GM19395 (cell line): ENCODE measurements at regions not wholly inside any gene's neighbourhood (a gene's known extent, or its start where the extent isn't known, plus 50 kb on each side); places are given as distances from the start of the nearest gene placed in this dataset.
A peak's percentile ranks its signal among the peaks of the same experiment; 100 is the strongest.
"Not testable (repeated sequence)": the region's sequence is repeated elsewhere in the genome, so short reads cannot be mapped to it uniquely, and the experiment has no call there.

Source experiments
- ATAC-seq: cut with Tn5 transposase; IDR thresholded peaks from one replicate; pipeline ENCODE4 v1.9.1; 2021; ENCODE audit warnings: mild to moderate bottlenecking, moderate library complexity; ENCODE audit not compliant: unreplicated experiment

- ATAC-seq: no peak
Observed at GRCh38 chr2:193480187-193480586, 1285.5 kb upstream of the TMEFF2 start.

DNA sequence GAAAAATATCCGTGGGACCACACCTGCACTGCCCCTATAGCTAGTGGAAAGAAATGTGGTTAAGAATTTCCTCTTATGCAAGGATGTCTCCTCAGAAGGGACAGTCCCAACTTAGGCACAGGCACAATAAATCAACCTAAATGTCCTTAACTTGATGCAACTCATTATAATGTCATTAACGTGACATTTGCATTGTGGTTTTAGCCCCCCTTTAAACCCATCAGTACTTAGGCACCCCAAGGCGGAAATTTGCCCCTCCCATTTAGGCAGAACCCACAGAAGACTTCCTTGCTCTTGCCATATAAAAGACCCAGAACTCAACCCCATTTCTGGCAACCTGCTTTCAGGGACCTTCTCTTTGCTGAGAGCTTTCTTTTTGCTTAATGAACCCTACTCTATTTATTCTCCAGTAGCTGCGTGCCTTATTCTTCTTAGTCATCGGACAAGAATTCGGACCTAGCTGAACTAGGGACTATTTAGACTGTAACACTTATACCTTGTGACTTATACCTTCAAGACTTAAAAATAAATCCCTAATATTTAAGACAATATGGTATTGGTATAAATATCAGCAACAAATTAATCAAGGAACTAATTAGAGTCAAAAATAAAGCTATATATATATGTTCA lies 1281.6 kb upstream of the TMEFF2 start:
- peak; percentile 54 for ATAC-seq

DNA sequence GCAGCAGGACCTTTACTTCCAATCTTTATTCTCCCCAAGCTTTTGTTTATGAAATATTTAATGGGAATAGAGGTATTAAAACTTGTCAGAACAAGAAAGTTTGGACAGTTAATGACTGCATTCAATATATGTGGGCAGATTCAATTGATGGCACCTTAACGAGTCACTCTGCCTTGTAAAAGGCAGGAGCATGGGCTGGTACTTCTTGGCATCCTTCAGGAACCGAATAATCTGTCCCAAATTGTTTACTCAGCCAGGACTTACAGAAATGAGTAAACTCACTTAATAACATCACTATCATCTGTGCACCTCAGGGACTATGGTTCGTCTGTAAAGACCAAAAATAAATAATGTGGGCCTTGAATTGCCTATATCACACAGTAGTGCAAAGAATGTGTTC lies 1280.3 kb upstream of the TMEFF2 start:
- ATAC-seq: no peak

GRCh38 chr2:193469251-193469650 lies 1274.5 kb upstream of the TMEFF2 start:
- ATAC-seq: no peak

- ATAC-seq: no peak
Observed at GRCh38 chr2:193467276-193467987, 1272.7 kb upstream of the TMEFF2 start.

DNA sequence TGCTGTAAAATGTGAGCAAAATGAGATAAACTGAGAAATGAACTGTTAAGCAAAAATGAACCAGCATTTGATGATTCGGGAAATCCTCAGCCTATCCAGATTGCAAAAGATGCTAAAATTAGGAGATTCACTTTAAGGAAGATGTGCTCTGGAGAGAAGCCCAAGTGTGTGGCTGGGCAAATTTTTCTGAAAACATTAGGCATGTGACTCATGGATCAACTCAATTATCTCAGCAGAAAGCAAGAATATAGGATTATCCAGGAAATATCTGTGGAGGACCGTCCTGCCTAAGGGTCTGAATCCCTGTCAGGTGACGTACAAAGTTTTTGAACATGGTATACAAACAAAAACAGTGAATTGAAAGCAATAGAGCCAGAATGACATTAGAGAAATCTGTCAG lies 1268.3 kb upstream of the TMEFF2 start:
- no peak for ATAC-seq

DNA sequence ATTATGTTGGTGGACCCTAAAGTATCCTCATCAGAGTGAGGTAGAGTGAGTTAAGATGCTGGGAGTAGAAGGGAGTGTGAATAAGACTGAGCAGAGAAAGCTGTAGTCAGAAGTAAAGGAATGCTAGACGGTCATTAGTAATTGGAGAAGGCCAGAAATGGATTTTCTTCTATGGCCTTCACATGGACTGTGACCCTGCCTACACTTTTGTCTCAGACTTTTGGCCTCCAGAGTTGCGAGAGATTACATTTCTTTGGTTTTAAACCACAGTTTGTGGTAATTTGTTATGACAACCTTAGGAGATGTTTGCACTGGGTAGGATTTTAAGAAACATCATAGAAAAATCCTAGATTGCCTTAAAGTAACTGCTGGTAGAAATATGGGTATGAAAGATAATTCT lies 1267.7 kb upstream of the TMEFF2 start:
- ATAC-seq: no peak

GRCh38 chr2:193461431-193461934 lies 1266.8 kb upstream of the TMEFF2 start:
- peak; percentile 66 for ATAC-seq

DNA sequence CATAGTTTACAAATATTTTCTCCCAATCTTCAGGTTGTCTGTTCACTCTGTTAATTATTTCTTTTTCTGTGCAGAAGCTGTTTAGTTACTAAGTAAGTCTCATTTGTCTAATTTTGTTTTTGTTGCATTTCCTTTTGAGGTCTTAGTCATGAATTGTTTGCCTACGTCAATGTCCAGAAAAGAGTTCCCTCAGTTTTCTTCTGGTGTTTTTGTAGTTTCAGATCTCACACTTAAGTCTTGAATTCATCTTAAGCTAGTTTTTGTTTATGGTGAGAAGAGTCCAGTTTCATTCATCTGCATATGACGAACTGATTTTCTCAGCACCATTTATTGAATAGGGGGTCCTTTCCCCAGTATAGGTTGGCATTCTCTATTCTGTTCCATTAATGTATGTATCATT lies 1252.2 kb upstream of the TMEFF2 start:
- no peak for ATAC-seq

GRCh38 chr2:193442293-193442692 lies 1247.6 kb upstream of the TMEFF2 start:
- no peak for ATAC-seq

DNA sequence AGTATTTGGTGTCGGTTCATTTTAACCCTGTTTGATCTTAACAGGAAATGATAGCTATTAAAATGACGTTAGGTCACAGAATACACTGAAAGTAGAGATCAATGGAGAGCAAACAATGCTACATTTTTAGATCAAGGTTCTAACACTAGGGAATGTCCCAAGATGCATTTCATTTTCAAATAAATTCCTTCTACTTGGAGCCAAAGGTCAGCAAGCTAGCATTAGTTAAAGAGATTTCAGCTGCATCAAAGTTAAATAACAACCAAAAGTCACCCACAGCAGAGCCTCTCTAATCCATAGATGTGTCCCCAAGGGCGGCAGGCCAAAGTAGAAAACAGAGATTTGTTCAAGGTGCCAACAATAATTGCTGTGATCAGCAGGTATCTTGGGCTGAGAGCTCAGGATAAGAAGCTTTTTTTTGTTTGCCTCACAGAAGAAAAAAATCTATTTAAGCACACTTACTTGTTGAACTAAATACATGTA lies 1233.6 kb upstream of the TMEFF2 start:
- ATAC-seq: no peak

- not testable (repeated sequence) for ATAC-seq
Observed at GRCh38 chr2:193412368-193412767, 1217.6 kb upstream of the TMEFF2 start.

GRCh38 chr2:193409951-193410350 lies 1215.2 kb upstream of the TMEFF2 start:
- no peak for ATAC-seq

DNA sequence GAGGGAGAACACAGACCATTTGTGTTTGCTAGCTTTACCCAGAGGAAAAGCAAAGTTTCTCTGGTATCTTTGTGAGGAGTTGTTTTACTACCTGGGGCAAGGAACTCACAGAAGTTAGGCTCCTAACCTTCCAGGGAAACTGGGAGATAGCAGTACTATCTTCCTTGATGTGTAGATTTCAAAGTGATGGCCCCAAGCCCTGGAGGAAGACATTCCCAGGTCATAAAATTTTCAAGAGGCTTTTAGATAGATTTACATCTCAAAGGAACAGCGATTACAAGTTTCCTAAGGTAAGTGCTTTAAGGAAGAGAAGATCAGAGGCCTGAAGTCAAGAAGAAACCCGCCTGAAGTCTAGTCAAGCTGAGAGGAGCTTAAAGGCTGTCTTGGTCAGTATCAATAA lies 1187.8 kb upstream of the TMEFF2 start:
- no peak for ATAC-seq

DNA sequence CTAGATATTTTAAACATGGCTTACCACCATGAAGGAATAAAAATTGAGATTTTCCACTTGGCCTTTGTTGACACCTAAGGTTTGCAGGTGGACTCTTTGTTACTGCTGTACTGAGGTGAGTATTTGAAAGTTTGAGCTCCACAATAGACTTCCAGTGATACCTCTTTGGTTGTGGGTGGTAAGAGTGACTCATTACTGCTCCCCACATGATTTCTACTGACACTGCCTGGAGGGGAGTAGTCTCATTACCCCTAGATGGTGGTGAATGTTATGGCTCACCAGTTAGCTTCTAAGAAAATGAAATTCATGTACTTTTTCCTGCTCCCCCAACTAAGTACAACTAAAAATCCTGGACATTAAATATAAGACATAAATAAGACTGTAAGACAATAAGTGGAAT lies 1183.1 kb upstream of the TMEFF2 start:
- ATAC-seq: peak; percentile 69

GRCh38 chr2:193373120-193373519 lies 1178.4 kb upstream of the TMEFF2 start:
- no peak for ATAC-seq

DNA sequence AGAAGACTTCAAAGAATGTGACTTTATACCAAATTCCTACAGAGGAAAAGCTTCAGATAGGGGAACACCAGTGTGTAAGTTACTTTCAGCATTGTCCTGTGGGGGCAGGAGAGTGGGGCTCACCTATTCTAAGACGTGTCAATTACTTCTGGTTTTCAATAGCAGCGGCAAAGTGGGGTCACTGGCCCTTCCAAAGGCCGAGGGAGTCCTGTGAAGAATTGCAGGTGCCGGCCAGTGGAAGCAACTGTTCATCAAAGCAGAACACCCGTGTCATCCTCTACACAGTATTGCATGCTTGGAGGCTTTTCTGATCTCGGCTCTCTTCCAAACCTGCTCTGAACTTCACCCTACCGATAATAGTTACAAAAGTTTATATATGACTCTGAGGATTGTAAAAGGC lies 1176.5 kb upstream of the TMEFF2 start:
- ATAC-seq: no peak

- ATAC-seq: no peak
Observed at GRCh38 chr2:193368615-193369014, 1173.9 kb upstream of the TMEFF2 start.

DNA sequence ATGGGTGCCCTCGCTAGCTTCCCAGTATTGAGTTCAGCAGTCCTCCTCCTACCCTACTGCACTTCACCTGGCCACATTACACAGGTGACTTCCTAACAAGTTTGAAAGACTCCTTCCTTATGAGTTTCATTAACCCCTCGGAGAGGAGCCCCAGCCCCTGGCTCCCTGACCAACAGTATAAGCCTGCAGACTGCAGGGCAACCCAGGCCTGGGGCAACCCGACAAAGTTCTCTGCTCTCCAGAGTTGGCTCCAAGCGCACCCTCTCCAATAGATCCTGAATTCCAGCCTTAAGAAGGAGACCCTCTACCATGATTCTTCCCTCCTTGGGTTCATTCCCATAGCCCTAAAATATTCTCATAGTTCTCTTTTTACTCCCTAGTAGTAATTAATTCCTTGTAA lies 1162.8 kb upstream of the TMEFF2 start:
- no peak for ATAC-seq

DNA sequence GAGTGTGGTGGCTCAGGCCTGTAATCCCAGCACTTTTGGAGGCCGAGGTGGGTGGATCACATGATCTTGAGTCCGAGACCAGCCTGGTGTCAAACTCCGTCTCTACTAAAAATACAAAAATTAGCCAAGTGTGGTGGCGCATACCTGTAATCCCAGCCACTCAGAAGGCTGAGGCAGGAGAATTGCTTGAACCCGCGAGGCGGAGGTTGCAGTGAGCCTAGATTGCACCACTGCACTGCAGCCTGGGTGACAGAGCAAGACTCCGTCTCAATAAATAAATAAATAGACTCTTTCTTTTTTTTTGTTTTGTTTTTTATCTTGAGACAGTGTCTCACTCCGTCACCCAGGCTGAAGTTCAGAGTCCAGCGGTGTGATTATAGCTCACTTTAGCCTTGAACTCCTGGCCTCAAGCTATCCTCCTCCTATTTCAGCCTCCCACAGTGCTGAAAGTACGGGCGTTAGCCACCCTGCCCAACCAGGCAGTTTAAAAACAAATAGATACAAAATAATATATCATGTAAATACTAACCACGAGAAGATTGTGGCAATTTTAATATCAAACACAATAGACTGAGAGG lies 1158.0 kb upstream of the TMEFF2 start:
- not testable (repeated sequence) for ATAC-seq

DNA sequence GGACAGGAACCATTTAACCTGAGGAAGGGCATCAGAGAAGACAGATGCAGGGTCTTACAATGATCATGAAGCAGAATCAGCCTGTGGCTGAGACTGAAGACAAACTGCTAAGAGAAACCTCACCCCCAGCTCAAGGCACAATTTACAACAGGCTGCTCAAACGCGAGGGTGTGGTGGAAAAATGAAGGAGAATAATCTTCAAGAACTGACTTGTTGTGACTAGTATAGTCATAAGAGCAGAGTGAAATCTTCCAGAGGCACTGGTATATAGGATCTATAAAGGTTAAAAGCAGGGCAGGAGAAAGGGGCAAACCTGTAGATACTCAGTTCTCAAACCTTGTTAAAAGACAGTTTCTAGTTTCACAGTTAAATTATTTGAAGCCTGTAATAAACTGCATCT lies 1155.8 kb upstream of the TMEFF2 start:
- no peak for ATAC-seq

DNA sequence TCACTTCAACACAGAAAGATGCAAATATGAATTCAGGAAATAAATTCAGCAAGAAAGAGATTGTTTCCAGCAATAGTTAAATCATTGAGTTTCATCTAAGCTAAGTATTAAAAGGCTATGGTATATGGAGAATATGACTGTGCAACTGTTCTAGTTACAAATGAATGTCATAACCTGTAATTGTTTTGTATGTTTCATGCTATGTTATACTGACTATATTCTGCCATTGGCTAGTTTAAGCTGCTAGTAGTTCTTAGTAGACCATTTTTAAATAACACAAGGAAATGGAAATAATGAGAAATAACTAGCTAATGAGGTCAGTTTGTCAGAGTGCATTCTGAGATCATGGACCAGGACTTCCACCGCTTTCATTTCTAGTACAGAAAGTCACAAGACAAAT lies 1154.9 kb upstream of the TMEFF2 start:
- no peak for ATAC-seq
